Activated B cell treated with CpG ODN at 0.5 μM for 24 hours (primary cell): ENCODE measurements at regions not wholly inside any gene's neighbourhood (a gene's known extent, or its start where the extent isn't known, plus 50 kb on each side); places are given as distances from the start of the nearest gene placed in this dataset.

ENCODE experiments used
- ATAC-seq: fragments of 200-7000 bp; cut with Tn5 transposase; one replicate; pipeline ENCODE4 v1.10.0; 2021; ENCODE audit warnings: low read depth, mild to moderate bottlenecking, moderate library complexity
- CTCF ChIA-PET: fragments of 350-600 bp; sonication (Branson Sonifier 250); formaldehyde crosslinking; loops from one replicate; lab custom pipeline; 2021; ENCODE audit warnings: antibody characterized with exemption; lab: Charles Lee
- POLR2A ChIA-PET: fragments of 350-600 bp; sonication (Branson Sonifier 250); formaldehyde crosslinking; loops from one replicate; lab custom pipeline; 2021; ENCODE audit warnings: antibody characterized with exemption; lab: Charles Lee
- DNase-seq: peaks from one replicate; pipeline ENCODE4 v3.0.0; 2022
- H3K27ac Mint-ChIP-seq: one replicate; pipeline ENCODE4 v1.8.0; 2020; ENCODE audit warnings: mixed read lengths
- H3K27me3 Mint-ChIP-seq: one replicate; pipeline ENCODE4 v1.8.0; 2021; ENCODE audit warnings: mixed read lengths
- H3K36me3 Mint-ChIP-seq: one replicate; pipeline ENCODE4 v1.8.0; 2021; ENCODE audit warnings: low read depth, mixed read lengths
- H3K4me1 Mint-ChIP-seq: one replicate; pipeline ENCODE4 v1.8.0; 2021; ENCODE audit warnings: mixed read lengths
- H3K4me3 Mint-ChIP-seq: one replicate; pipeline ENCODE4 v1.8.0; 2020; ENCODE audit warnings: mild to moderate bottlenecking, mixed read lengths
- H3K9me3 Mint-ChIP-seq: one replicate; pipeline ENCODE4 v1.8.0; 2020; ENCODE audit warnings: mixed read lengths
- intact Hi-C: fragments of 100-400 bp; cut with micrococcal nuclease; formaldehyde crosslinking; loops from one replicate; pipeline ENCODE4 v1.15.1; 2024
- TF ChIP-seq, protein P1 (sequence below): fragments of 200-600 bp; IDR thresholded peaks from one replicate; pipeline ENCODE4 v1.8.0; 2022; ENCODE audit warnings: antibody characterized with exemption, mild to moderate bottlenecking

DNA sequence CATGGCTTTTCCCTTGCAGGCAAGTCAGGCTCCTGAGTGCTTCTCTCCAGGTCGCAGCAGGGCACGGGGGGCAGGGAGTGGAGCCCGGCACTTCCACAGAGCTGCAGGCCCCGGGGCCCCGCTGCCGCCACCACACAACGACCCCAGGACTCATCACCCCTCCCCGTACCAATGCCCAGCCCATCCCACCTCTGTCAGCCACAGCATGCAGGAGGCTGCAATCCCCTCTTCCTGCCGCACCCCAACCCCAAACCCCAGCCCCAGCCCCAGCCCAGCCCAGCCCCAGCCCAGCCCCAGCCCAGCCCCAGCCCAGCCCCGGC lies 288.0 kb downstream of the NDUFA10 start:
- POLR2A ChIA-PET, result no interaction called here
- ATAC-seq (no peak), DNase-seq (no peak)
- Mint-ChIP-seq H3K27ac (no peak overlapping the region), H3K27me3 (no peaks in the 10 kb centered on the region), H3K4me3 (no peak overlapping the region), H3K9me3 (peaks cover 3% of the 10 kb centered on the region), H3K36me3 (no peaks in the 10 kb centered on the region), H3K4me1 (no peaks in the 10 kb centered on the region)
- TF ChIP-seq, protein P1, sequence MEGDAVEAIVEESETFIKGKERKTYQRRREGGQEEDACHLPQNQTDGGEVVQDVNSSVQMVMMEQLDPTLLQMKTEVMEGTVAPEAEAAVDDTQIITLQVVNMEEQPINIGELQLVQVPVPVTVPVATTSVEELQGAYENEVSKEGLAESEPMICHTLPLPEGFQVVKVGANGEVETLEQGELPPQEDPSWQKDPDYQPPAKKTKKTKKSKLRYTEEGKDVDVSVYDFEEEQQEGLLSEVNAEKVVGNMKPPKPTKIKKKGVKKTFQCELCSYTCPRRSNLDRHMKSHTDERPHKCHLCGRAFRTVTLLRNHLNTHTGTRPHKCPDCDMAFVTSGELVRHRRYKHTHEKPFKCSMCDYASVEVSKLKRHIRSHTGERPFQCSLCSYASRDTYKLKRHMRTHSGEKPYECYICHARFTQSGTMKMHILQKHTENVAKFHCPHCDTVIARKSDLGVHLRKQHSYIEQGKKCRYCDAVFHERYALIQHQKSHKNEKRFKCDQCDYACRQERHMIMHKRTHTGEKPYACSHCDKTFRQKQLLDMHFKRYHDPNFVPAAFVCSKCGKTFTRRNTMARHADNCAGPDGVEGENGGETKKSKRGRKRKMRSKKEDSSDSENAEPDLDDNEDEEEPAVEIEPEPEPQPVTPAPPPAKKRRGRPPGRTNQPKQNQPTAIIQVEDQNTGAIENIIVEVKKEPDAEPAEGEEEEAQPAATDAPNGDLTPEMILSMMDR, result no peak
- intact Hi-C loops, result no loop called here
- CTCF ChIA-PET, result no interaction called here

DNA sequence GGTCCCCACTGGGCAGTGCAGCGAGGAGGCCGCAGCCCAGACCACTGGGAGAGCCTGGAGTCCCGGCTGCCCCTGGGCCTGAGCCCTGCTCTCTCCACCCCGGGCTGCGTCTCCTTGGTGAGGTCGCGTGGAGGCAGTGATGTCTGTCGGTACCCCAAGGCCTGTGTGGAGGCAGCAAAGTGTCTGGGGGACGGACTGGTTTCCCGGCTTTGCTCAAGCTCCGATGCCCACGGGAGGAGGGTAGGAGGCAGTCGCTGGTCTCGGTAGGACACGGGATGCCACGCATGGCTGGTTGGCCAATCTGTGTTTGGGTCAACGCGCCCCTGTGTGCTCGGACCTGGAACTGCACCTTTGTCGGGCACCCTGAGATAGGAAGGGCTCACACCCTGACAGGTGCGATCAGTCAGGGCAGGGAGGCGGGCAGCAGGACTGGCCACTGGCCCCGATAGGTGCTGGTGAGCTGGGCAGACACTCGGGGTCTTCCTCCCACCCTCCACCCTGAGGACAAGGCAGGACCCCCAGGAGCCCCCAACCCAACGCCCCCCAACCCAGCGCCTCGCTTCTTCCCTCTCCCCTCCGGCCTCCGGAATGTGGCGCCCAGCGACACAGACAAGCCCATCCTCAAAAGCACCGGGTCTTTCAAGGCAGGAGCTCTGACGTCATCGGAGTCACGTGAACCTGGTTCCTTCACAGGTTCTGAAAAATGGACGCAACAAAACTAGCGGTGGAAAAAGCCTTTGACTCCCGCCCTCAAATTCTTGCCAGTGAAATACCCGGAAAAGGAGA lies 288.6 kb downstream of the NDUFA10 start:
- ChIA-PET POLR2A (no interaction called here), CTCF (no interaction called here)
- intact Hi-C loops, result no loop called here
- Mint-ChIP-seq H3K36me3 (no peaks in the 10 kb centered on the region), H3K27ac (no peak overlapping the region), H3K4me1 (no peaks in the 10 kb centered on the region), H3K4me3 (no peak overlapping the region), H3K9me3 (peaks cover 3% of the 10 kb centered on the region), H3K27me3 (no peaks in the 10 kb centered on the region)
- DNase-seq, result no peak
- no peak for ATAC-seq
- TF ChIP-seq, protein P1, result no peak

DNA sequence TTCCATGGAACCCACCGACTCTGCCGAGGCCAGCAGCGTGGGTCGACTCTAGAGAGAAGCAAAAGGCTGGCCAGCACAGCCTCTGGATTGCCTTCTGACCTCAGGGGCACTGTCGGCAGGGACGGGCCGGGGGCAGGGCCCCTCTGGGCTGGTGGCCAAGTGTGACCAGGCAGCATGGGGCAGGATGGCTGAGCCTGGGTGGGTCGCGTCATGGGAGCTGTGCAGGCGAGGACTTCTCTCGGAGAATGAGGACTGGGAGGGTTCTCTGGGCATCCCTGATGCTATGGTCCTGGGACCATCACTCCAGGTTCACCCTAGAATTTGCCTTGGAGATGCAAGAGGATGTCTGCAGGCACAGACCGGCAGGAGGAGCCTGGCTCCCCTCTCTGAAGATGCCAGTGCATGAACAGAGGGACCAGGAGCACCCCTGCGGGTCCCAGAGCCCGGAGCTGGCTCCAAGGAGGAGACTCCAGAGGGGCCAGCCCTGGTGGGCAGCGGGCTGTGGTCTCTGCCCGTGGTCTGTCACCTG lies 289.2 kb downstream of the NDUFA10 start:
- DNase-seq, result no peak
- H3K36me3 Mint-ChIP-seq, result no peaks in the 10 kb centered on the region
- ChIA-PET CTCF (no interaction called here), POLR2A (no interaction called here)
- H3K27ac Mint-ChIP-seq, result no peak overlapping the region
- H3K4me1 Mint-ChIP-seq, result no peaks in the 10 kb centered on the region
- H3K9me3 Mint-ChIP-seq, result peaks cover 3% of the 10 kb centered on the region
- H3K4me3 Mint-ChIP-seq, result no peak overlapping the region
- intact Hi-C loops, result no loop called here
- no peaks in the 10 kb centered on the region for H3K27me3 Mint-ChIP-seq
- no peak for ATAC-seq
- TF ChIP-seq, protein P1, result no peak

DNA sequence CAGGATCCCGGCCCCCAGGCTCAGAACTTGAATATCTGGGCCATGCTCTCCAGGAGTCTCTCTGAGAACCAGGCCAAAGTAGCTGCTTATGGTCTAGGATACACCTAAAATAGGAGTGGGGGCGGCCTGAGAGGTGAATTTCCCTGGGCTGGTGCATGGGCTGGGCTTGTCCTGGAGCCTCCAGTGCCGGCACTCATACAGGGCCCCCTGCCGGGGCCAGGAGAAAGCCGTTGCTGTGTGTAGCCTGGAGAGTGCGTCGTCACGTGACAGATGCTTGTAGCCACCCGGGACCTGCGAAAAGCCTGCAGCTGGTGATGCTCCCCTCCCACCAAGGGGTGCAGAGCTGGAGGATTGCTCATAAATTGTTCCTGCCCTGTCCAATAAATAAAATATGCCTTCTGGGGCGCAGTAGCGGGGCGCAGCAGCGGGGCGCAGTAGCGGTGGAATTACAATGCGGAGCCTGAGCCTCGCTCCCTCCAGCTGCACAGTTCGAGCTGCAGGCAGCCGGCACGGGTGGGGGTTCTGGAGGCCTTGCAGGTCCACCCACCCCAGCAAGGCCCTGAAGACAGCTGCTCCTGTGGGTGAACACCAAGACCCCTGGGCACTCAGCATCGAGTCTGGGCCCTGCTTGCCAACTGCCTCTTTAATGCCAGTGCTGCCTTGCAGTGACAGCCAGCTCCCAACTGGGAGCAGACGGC lies 289.9 kb downstream of the NDUFA10 start:
- Mint-ChIP-seq H3K4me1 (no peaks in the 10 kb centered on the region), H3K27me3 (no peaks in the 10 kb centered on the region), H3K4me3 (no peak overlapping the region), H3K27ac (no peak overlapping the region), H3K9me3 (peaks cover 3% of the 10 kb centered on the region), H3K36me3 (no peaks in the 10 kb centered on the region)
- CTCF ChIA-PET, result no interaction called here
- DNase-seq, result no peak
- intact Hi-C loops, result no loop called here
- ATAC-seq, result no peak
- TF ChIP-seq, protein P1, result no peak
- POLR2A ChIA-PET, result no interaction called here

DNA sequence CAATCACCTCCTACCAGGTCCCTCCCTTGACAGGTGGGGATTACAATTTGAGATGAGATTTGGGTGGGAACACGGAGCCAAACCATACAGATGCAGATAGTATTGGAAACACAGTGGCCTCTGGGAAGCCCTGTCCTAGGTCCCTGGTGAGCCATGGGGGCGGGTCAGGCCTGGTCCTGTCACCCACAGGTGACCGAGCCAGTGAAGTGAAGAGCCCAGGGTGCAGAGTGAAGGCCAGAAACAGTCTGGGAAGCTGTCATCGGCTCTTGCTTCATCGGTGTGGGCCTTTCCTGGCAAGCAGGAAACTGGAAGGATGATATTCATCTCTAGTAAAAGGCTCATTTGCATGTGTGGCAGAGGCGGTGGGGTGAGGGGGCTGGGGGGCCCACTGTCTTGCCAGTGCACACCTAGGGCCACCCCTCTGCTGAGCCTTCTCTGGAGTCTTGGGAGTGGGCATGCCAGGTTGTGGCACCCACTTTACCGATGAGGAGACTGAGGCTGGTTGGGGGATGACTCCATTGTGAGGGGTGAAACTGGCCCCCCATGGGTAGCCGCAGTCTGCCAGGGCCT lies 290.6 kb downstream of the NDUFA10 start:
- DNase-seq (no peak), ATAC-seq (no peak)
- intact Hi-C loops, result no loop called here
- no peak overlapping the region for H3K27ac Mint-ChIP-seq
- ChIA-PET POLR2A (no interaction called here), CTCF (no interaction called here)
- peaks cover 3% of the 10 kb centered on the region for H3K9me3 Mint-ChIP-seq
- H3K27me3 Mint-ChIP-seq, result no peaks in the 10 kb centered on the region
- no peaks in the 10 kb centered on the region for H3K4me1 Mint-ChIP-seq
- no peak overlapping the region for H3K4me3 Mint-ChIP-seq
- H3K36me3 Mint-ChIP-seq, result no peaks in the 10 kb centered on the region
- TF ChIP-seq, protein P1, result no peak
